Stomach (tissue), 8 donors: ENCODE measurements at regions not wholly inside any gene's neighbourhood (a gene's known extent, or its start where the extent isn't known, plus 50 kb on each side); places are given as distances from the start of the nearest gene placed in this dataset.
A peak's percentile ranks its signal among the peaks of the same experiment; 100 is the strongest.

Experiments used
- DNase-seq, 2 donors: peaks; one replicate each; pipeline versions ENCODE4 v3.0.0 to v3.0.0-alpha.2; 2013 to 2019
- H3K27ac ChIP-seq, 5 donors: fragments of 200-600 bp in 4 of 5; sonication (generic) in 4 of 5; one replicate each; pipeline ENCODE4 v1.5.1; 2013 to 2019; ENCODE audit warnings: mild to moderate bottlenecking in 1 of 5, moderate library complexity in 1 of 5
- H3K27me3 ChIP-seq, 3 donors: fragments of 200-600 bp; sonication (generic); one replicate each; pipeline ENCODE4 v1.5.1; 2017 to 2019; ENCODE audit warnings: mixed run types in 1 of 3
- H3K36me3 ChIP-seq, 4 donors: fragments of 200-600 bp; sonication (generic); 1 replicate in 3 of 4; 2 replicates in 1 of 4; pipeline ENCODE4 v1.5.1; 2016 to 2019
- H3K4me1 ChIP-seq, 4 donors: fragments of 200-600 bp; sonication (generic); one replicate each; pipeline ENCODE4 v1.5.1; 2016 to 2019
- H3K4me3 ChIP-seq, 4 donors: fragments of 200-600 bp; sonication (generic) in 3 of 4; one replicate each; pipeline ENCODE4 v1.5.1; 2016 to 2019; ENCODE audit warnings: mild to moderate bottlenecking in 1 of 4
- H3K9me3 ChIP-seq, 4 donors: fragments of 200-600 bp; sonication (generic); one replicate each; pipeline ENCODE4 v1.5.1; 2016 to 2019
- CTCF ChIP-seq, 7 experiments: fragments of 450-650 bp in 4 of 7; fragments of 200-600 bp in 3 of 7; sonication (generic) in 3 of 7; IDR thresholded peaks; one replicate each; pipeline ENCODE4 v1.5.1; 2016 to 2019; ENCODE audit warnings: antibody characterized with exemption in 7 of 7, control low read depth in 2 of 7, mild to moderate bottlenecking in 1 of 7
- EP300 ChIP-seq: sonication (generic); formaldehyde crosslinking; IDR thresholded peaks from one replicate; pipeline ENCODE4 v1.6.1; 2017; ENCODE audit warnings: antibody characterized with exemption
- POLR2A ChIP-seq, 4 donors: fragments of 450-650 bp; IDR thresholded peaks; one replicate each; pipeline ENCODE4 v1.6.1; 2016; ENCODE audit warnings: antibody characterized with exemption in 4 of 4, control low read depth in 2 of 4, mild to moderate bottlenecking in 1 of 4, moderate library complexity in 1 of 4
- POLR2AphosphoS5 ChIP-seq, 3 donors: sonication (generic); formaldehyde crosslinking; IDR thresholded peaks; one replicate each; pipeline ENCODE4 v1.6.1; 2016; ENCODE audit warnings: antibody characterized with exemption in 3 of 3
- WGBS, 5 donors: extraction: QIAGEN DNeasy Blood & Tissue Kit in 3 of 5; methylation state at CpG; one replicate each; pipeline versions ENCODE4 v1.1.5 to v1.1.7; 2013 to 2018; 5-methylcytosine and 5-hydroxymethylcytosine counted together
- intact Hi-C: fragments of 100-400 bp; cut with DNase I; formaldehyde crosslinking; loops from one replicate; pipeline ENCODE4 v1.15.1; 2023; ENCODE audit warnings: low total_unique reads
- donor health status: healthy with polysubstance abuse.
- donor health status: Bipolar disorder and iron deficiency.
- donor health status: healthy.

GRCh38 chr1:194538453-194538852, 1352.0 kb upstream of the B3GALT2 start:
- Histone ChIP-seq H3K27me3 (no peaks in the 10 kb centered on the region), H3K9me3 (peaks cover 0 to 13% (median 0%) of the 10 kb centered on the region in 4 donors), H3K36me3 (no peaks in the 10 kb centered on the region), H3K4me1 (no peaks in the 10 kb centered on the region), H3K27ac (no peak overlapping the region), H3K4me3 (no peak overlapping the region)
- DNase-seq = no peak
- intact Hi-C loops = no loop called here
- WGBS, 5 donors = 37 to 64% (median 50%) methylated on average over 2 of the region's 2 CpGs
- TF ChIP-seq POLR2A (IDR thresholded peaks at IDR 0.05) (no peak), POLR2AphosphoS5 (IDR thresholded peaks at IDR 0.05) (no peak), EP300 (no peak), CTCF (IDR thresholded peaks at IDR 0.05) (no peak)

GRCh38 chr1:194537521-194537920, 1351.1 kb upstream of the B3GALT2 start:
- no peak for DNase-seq
- TF ChIP-seq CTCF (IDR thresholded peaks at IDR 0.05) = no peak
- no peak for TF ChIP-seq POLR2AphosphoS5 (IDR thresholded peaks at IDR 0.05)
- no peak for TF ChIP-seq EP300
- Histone ChIP-seq H3K36me3 (no peaks in the 10 kb centered on the region), H3K27me3 (no peaks in the 10 kb centered on the region), H3K4me1 (no peaks in the 10 kb centered on the region), H3K27ac (no peak overlapping the region), H3K4me3 (no peak overlapping the region), H3K9me3 (peaks cover 0 to 7% (median 0%) of the 10 kb centered on the region in 4 donors)
- intact Hi-C loops = no loop called here

- DNase-seq = peak in 1 of 2 donors; percentile 6
- 34 to 50% (median 35%) methylated on average over 6 of the region's 6 CpGs for WGBS, 5 donors
- no peak overlapping the region for H3K27ac ChIP-seq
- no peak overlapping the region for H3K4me3 ChIP-seq
- no peaks in the 10 kb centered on the region for H3K27me3 ChIP-seq
- no peaks in the 10 kb centered on the region for H3K9me3 ChIP-seq
- no peaks in the 10 kb centered on the region for H3K4me1 ChIP-seq
- no peaks in the 10 kb centered on the region for H3K36me3 ChIP-seq
- TF ChIP-seq EP300 = no peak
- TF ChIP-seq POLR2AphosphoS5 (IDR thresholded peaks at IDR 0.05) = no peak
- no peak for TF ChIP-seq POLR2A (IDR thresholded peaks at IDR 0.05)
- no peak for TF ChIP-seq CTCF (IDR thresholded peaks at IDR 0.05)
- intact Hi-C loops = no loop called here
Measured at GRCh38 chr1:194535369-194535768, 1349.0 kb upstream of the B3GALT2 start.

- no peaks in the 10 kb centered on the region for H3K4me1 ChIP-seq
- WGBS, 5 donors = 68 to 87% (median 69%) methylated on average over 6 of the region's 6 CpGs
- H3K9me3 ChIP-seq = no peaks in the 10 kb centered on the region
- DNase-seq = no peak
- intact Hi-C loops = no loop called here
- H3K27me3 ChIP-seq = no peaks in the 10 kb centered on the region
- TF ChIP-seq CTCF (IDR thresholded peaks at IDR 0.05) (no peak), EP300 (no peak)
- no peak overlapping the region for H3K4me3 ChIP-seq
- no peaks in the 10 kb centered on the region for H3K36me3 ChIP-seq
- H3K27ac ChIP-seq = no peak overlapping the region
Measured at GRCh38 chr1:194534784-194535183, 1348.4 kb upstream of the B3GALT2 start.

GRCh38 chr1:194533641-194534040, 1347.2 kb upstream of the B3GALT2 start:
- no peaks in the 10 kb centered on the region for H3K4me1 ChIP-seq
- DNase-seq = no peak
- no peaks in the 10 kb centered on the region for H3K27me3 ChIP-seq
- intact Hi-C loops = no loop called here
- WGBS, 5 donors = 72 to 81% (median 76%) methylated on average over 2 of the region's 2 CpGs
- no peaks in the 10 kb centered on the region for H3K36me3 ChIP-seq
- no peak overlapping the region for H3K27ac ChIP-seq
- H3K9me3 ChIP-seq = no peaks in the 10 kb centered on the region
- H3K4me3 ChIP-seq = no peak overlapping the region
- TF ChIP-seq POLR2A (IDR thresholded peaks at IDR 0.05) = no peak
- TF ChIP-seq EP300 = no peak
- TF ChIP-seq CTCF (IDR thresholded peaks at IDR 0.05) = no peak
- no peak for TF ChIP-seq POLR2AphosphoS5 (IDR thresholded peaks at IDR 0.05)
